ENCODE measurements at regions not wholly inside any gene's neighbourhood (a gene's known extent, or its start where the extent isn't known, plus 50 kb on each side); places are given as distances from the start of the nearest gene placed in this dataset.
"Not testable (repeated sequence)": the region's sequence is repeated elsewhere in the genome, so short reads cannot be mapped to it uniquely, and the experiment has no call there.

DNA sequence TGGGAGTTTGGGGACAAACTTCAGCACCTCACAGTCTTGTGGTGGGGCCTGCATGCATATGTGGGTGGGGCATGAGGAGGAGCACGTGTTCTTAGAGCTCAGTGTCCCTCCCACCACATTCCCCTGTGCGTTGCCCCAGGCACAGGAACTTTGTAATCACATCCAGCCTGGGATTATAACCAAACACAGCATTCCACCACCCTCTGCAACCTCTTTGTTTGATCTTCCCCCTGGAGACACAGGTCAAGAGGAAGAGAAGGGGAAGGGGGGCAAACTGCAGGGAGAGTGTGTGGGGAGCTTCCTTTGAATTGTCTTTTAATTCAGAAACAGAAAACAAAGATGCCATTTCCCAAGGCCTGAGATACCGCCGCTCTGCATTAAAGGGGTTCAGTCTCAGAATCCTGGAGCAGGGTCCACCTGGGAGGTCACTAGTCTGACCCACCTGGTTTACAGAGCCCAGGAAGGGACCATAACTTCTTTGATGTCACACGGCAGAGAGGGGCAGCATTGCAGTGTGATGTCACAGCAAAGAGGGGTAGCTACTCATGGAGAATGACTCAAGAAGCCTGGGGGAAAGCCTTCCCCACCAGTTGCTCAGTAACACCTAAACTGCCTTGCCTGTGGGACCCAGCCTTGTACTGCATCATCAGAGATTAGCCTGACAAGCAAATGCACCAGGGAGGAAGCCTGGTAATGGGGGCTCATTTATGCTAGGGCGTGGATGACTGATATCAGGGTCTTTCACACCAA, 106.3 kb upstream of the RNU6-1 start:
- no peak for DNase-seq

DNA sequence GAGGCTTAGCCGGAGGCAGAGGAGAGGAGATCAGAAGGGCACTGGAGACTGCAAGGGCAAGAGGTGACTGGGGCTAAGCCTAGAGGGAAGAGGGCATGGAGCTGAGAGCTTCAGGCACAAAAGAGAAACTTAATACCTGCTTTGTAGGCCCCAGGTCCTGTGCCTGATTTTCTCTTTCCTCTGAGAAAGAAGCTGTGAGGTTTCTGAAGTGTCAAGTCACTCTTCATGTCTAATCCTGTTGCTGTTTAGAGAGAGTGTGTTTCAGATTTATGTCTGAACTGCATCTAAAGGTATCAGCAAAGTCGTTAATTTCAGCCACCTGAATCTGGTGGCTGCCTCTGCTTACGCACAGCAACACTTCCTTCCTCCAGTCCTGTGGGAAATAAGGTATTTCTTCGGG, 106.9 kb upstream of the RNU6-1 start:
- DNase-seq, result no peak

DNA sequence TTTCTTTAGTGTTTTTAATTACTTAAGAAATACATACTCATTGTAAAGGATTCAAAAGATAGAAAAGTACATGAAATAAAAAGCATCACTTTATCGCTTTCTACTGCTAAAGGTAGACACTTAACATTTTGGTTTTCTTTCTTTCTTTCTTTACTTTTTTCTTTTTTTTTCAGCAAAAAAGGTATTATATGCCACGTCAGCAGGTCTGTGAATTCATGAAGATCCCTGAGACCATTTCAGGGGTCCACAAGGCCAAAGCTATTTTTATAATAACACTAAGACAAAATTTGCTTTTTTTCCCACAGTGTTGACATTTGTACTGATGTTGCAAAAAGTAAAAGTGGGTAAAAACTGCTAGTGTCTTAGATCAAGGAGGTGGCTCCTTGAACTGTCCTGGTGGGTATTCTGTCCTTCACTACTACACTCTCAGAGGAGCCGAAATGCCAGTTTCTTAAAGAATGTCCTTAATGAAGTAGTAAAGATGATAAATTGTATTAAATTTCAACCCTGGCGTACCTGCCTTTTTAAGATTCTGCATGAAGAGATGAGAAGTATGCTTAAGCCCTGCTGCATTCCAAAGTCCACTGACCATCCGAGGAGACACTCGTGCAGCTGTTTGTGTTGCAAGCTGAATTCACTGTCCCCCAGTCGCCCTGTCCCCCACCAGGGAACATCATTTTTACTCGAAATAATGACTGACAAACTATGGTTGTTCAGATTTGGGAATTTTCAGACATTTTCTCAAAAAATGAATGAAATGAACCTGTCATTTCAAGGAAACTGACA, 106.7 kb upstream of the PIAS1 start:
- DNase-seq, result no peak

DNA sequence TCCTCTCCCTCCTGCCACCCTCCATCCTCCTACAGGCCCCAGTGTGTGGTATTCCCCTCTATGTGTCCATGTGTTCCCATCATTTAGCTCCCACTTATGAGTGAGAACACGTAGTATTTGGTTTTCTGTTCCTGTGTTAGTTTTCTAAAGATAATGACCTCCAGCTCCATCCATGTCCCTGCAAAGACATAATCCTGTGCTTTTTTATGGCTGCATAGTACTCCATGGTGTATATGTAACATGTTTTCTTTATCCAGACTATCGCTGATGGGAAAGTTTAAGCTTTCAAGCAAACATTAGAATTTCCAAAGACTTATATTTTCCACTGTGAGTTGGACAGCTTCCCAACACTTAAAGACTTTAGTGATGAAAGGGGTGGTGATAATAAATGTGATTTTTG, 105.9 kb upstream of the PIAS1 start:
- DNase-seq, result no peak

DNA sequence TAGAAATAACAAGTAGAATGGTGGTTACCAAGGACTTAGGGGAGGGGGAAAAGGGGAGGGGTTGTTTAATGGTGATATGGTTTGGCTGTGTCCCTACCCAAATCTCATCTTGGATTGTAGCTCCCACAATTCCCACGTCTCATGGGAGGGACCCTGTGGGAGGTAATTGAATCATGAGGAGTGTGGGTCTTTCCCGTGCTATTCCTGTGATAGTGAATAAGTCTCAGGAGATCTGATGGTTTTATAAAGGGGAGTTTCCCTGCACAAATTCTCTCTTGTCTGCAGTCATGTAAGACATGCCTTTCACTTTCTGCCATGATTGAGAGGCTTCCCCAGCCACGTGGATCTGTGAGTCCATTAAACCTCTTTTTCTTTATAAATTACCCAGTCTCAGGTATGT, 102.9 kb upstream of the PIAS1 start:
- not testable (repeated sequence) for DNase-seq

DNA sequence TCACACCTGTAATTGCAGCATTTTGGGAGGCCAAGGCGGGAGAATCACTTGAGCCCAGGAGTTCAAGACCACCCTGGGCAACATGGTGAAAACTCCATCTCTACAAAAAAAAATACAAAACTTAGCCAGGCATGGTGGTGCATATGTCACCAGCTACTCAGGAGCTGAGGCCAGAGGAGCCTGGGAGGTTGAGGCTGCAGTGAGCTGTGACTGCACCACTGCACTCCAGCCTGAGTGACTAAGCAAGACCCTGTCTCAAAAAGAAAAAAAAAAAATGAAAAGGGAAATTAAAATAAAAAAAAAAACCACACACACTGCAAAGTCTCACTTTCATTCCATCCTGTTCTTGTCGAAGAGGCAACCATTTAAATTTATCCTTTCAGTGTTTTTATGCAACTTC, 100.8 kb upstream of the PIAS1 start:
- no peak for DNase-seq

DNA sequence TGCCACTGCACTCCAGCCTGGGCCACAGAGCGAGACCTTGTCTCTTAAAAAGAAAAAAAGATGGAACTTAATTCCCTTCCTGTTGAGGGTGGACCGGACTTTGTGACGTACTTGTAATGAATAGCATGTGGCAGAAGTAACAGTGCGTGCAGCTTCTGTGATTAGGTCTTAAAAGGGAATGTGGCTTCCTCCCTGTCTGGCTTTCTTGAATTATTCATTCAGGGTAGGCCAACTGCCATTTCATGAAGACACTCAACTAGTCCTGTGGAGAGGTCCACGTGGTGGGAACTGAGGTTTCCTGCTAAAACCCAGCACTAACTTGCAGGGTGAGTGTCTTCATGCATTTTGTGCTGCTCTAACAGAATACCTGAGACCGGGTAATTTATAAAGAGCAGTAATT, 98.9 kb upstream of the PIAS1 start:
- no peak for DNase-seq

DNA sequence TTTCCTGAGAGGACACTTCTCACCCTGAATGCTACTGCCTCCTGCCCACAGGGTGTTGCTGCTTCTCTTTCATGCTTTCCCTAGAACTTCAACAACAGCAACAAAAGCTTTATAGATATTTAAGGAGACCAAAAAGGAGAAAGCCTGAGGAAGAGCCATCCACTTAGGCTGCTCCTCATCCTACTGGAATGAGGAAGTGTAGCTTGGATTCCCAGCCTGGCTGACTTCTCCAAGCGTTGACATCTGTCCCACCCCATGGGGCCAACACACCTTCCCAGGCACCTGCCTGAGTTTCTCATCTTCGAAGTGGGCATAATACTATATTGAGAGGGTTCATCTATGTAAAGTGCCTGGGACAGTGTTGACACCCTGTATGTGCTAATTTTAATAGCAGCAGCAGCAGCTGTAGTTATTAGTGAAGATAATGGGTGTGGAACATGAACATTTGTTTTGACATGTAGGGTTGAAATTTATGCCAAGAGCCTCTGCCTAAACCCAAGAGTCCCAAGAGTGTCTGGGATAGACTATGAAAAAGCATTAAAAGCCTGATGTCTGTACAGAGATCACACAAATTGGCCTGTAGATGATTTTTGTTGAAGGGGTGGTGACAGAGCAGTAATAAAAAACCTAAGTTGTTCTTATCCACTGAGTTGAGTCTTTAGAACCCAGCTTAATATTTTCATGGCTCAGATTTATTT, 96.5 kb upstream of the PIAS1 start:
- no peak for DNase-seq

DNA sequence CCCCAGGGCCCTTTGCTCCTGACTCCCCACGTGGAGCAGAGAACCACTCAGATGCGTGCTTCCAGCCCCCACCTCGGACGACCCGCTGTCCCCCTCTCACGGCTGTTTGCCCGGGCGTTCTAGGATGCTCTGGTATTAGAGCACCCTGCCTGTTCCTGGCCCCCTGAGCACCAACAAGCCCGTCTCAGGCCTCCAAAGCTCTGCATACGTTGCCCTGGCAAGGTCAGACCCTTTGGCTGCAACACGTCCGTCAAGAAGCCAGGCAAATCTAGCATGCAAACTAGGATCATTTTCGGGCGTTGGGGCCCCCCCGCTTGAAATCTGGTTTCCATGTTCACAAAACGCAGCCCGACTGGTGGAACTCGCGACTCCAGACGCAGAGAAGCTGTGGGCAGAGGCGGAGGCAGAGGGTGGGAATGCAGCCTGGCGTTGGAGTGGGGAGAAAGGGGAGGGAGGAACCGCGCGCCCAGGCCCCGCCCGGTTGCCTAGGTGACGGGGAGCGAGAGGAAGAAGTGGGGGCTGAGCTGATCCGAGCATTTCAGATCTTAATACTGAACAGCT, 86.2 kb upstream of the PIAS1 start:
- DNase-seq, result peak; percentile 27

DNA sequence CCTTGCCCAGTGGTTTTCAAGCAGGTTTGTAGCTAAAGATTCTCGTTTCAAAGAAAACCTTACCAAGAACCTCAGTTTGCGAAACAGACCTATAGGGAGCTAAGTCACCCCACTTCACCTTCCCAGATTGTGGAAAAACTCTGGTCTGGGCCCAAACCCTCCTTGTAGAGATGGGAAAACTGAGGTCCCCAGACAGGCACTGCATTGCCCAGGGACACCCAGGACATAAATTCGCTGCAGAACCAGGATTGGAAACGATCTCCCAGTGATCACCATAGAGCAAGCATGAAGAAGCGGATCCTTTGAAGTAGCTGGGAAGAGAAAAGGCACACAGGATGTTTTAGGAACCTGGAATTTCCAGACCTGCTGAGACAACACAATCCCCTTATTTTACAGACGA, 85.6 kb upstream of the PIAS1 start:
- DNase-seq, result no peak

DNA sequence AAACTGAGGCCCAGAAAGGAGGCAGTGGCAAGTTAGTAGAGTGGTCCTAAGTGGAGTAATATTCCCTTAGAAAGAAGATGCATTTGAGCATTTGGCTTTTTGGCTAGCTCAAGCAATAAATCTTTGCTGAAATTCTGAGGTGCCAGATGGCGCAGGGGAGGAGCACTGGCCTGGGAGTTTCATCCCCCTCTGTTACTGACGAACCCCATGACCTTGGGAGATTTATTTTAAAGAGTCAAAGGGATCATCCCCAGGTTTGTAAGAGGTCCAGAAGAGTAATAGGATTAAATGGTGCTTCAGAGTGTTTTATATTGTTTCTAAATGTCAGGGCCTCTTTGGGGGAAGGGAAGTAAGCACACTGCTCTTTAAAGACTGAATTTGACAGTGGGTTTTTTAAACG, 85.1 kb upstream of the PIAS1 start:
- DNase-seq, result no peak

DNA sequence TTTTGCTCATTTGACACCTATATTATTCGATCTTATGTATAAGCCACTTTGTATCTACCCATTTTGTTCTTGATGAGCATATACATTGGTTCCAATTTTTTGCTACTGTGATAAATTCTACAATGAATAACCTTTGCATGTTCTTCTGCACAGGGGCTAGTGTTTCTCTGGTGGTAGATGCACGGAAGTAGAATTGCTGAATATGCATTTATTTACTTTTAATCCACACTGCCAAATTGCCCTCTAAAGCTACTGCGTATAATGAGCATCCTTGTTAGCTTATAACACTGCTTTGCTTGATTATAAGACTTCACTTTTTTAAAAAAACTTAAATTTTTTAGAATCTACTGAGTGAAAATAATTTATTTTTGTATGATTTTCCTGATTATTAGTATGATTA, 84.2 kb upstream of the PIAS1 start:
- no peak for DNase-seq

DNA sequence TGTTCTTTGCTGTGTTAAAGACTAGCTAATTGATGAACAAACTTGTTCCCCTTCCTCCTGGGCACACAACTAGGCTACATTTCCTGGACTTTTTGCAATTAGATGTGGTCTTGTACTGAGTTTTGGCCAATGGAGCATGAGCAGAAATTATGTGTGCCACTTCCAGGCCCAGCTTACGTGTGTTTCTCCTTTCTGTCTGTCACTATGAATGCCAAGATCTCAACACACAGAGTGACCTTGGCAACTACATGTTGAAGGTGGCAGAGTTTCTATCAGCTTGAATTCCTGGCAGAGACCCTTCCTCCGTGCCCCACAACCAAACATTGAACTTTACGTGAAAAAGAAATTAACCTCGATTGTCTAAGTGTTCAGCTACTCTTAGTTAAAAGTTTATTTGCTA, 81.7 kb upstream of the PIAS1 start:
- no peak for DNase-seq

DNA sequence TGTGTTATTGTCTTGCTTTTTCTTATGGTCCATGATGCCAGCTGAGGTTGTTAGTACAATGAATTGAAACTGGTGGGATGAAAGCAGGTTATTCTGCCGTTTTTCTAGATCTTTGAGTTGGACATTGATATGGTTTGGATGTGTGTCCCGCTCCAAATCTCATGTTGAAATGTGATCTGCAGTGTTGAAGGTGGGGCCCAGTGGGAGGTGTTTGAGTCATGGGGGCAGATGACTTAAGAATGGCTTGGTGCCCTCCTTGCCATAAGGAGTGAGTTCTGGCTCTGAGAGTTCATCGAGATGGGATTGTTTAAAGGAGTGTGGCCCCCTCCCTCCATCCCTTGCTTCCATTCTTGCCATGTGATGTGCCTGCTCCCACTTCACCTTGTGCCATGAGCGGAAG, 80.3 kb upstream of the PIAS1 start:
- DNase-seq, result no peak

DNA sequence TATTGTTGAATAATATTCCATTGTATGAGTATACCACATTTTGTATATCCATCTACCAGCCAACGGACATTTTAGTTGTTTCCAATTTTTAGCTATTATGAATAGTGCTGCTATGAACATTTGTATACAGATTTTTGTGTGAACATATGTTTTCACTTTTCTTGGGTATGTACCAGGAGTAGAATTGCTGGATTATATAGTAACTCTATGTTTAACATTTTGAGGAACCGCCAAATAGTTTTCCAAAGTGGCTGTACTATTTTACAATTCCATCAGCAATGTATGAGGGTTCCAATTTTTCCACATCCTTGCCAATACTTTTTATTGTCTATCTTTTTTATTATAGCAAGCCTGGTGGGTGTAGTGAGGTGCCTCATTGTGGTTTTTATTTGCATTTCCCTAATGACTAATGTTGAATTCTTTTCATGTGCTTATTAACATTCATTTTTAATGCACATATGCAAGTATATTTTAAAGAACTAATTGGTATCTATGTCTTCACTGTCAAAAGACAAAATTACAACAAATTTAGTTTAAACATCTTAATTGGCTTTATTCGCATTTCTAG, 77.5 kb upstream of the PIAS1 start:
- no peak for DNase-seq

DNA sequence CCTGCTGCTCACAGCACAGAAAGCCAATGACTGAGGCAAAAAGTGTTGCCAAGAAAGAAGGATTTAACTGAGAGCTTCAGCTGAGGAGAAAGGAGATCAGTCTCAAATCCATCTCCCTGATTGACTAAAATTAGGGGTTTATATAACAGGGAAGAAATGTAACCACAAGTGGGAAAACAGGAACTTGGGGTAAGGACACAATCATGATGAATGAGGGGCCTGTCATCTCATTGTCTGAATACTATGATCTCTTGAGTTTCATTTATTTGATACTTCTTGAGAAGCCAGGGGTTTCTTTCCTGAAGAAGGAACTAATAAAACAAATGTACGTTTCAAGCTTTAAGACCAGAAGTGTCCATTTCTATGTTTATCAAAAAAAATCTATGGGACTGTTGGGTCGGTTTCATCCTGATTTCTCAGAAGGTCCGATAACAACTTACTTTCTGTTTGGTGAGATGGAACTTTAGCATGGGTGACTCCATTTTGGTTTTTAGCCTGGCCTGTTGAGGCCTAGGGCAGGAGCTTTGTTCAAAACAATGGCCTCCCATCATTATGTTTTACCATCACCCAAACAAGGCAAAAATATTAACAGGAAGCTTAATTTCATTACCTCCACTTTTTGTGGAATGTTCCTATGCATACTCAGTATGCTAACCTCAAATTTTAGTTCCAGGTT, 76.6 kb upstream of the PIAS1 start:
- no peak for DNase-seq

DNA sequence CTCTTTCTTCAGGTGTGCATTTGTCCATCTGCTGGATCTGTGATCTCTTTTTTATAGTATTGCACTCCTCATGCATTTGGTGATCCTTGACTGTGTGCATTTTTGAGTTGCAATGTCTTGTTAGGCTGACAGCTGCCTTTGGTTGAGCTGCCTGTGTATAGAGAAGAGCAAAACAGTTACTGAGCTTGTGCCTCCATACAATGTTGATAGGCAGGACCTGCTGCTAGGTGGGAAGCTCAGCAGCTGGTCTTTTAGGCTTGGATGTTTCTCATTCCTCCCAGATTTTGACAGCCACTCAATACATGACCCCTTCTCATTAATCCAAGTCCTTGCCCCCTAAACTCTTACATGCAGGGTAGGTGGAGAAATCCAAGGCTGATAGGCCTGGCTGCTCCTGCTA, 74.8 kb upstream of the PIAS1 start:
- DNase-seq, result no peak

DNA sequence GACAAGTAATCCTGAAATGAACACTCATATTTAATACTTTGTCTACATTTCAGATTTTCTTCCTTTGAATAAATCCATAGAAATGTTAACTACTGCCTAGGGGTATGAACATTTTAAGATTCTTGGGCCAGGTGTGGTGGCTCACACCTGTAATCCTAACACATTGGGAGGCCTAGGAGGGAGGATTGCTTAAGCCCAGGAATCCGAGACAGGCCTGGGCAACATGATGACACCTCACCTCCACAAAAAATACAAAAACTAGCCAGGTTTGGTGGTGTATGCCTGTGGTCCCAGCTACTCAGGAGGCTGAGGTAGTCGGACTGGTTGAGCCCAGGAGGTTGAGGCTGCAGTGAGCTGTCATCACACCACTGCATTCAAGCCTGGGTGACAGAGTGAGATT, 73.9 kb upstream of the PIAS1 start:
- DNase-seq, result no peak

DNA sequence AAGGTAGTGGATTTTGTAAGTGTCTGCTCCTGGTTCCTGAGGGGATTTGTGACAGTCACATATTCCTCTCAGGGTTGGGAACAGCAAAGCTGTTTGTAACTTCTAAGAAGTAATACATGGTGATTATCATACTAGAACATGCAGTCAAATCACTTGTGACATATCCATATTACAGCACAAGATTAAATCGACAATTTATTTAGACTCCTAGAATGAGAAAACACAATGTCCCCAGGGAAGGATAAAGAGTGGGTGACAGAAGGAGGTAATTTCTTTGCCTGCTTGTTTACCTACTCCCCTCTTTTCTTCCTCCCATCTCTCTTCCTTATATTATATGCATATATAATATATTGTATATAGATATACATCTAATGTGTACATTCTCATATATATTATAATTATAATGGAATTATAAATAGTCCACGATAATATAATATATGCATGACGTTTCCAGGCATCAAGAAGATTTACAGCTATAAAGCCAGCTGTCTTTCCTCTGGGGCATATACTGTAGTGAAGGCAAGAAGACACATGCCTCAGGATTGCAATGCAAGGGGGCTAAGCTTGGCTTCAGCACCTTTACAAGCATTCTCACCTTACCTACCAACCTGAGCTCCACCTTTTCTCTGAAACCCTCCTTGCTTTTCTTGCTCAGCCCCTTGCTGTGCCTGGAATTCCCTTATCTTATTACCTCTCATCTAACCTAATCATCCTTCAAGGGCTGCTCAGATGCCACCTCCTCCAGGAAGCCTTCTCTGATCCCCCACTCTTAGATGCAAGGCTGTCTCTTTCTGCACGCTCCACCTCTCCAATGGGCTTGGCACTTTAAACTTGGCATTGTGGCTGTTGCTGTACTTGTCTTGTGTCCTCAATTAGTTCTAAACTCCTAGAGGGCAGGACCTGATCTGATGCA, 73.1 kb upstream of the PIAS1 start:
- no peak for DNase-seq

DNA sequence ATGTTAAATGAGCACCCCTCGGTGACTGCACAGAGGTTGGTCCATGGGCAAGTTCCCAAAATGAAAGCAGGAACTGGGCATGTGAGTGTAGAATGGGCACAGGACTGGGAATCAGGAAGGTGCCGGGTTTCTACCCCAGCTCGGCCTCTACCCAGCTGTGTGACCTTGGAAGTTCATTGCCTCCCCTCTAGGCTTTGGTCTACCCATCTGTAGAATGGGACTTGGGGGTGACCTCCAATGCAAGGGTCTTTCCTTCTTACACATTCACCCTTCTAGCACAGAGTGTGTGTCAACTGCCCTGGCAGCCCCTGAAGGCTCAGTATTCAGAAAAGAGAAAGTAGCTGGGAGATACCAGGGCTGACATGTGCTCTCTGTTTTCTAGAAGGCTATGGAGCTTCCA, 72.3 kb upstream of the PIAS1 start:
- DNase-seq, result no peak

DNA sequence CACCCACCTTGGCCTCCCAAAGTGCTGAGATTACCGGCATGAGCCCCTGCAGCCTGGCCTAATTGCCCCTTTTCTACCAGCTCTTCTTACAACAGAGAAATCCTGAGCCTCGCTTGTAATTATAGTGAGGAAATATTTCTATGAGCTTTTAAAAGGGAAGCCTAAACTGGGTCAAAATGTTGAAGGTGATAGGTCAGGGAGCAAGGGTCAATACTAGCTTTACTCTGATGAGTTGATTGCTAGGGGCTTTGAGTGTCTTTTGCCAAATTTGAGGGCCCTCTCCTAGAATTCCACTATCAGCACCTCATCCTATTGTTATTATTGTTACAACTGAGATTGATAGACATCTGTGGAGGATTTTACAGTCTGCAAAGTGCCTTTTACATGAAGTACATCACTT, 62.4 kb upstream of the PIAS1 start:
- no peak for DNase-seq

DNA sequence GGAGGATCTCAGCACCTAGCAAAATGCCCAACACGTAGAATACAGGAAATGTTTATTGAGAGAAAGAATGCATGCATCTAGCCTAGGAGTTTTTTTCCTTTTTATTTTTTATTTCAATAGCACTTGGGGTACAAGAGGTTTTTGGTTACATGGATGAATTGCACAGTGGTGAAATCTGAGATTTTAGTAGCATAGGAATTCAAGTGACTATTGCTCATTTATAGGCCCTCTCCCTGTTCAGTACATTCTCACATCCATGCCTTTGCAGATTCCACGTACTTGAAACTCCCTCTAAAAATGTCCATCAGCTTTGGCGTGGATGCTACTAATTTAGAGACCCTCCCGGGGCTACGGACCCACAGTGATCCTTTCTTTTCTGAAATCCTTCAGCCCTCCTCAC, 61.7 kb upstream of the PIAS1 start:
- DNase-seq, result no peak
